Activated CD4-positive, alpha-beta T cell treated with anti-CD3 and anti-CD28 coated beads, Interleukin-2, amount 10 ng/mL, durations not matched to agents 7 days and 5 days (primary cell): ENCODE measurements at regions not wholly inside any gene's neighbourhood (a gene's known extent, or its start where the extent isn't known, plus 50 kb on each side); places are given as distances from the start of the nearest gene placed in this dataset.
A peak's percentile ranks its signal among the peaks of the same experiment; 100 is the strongest.

Source experiments
- CTCF ChIA-PET: fragments of 350-600 bp; sonication (Branson Sonifier 250); formaldehyde crosslinking; loops from one replicate; lab custom pipeline; 2021; ENCODE audit warnings: antibody characterized with exemption; lab: Charles Lee
- POLR2A ChIA-PET: fragments of 350-600 bp; sonication (Branson Sonifier 250); formaldehyde crosslinking; loops from one replicate; lab custom pipeline; 2021; ENCODE audit warnings: antibody characterized with exemption; lab: Charles Lee
- DNase-seq: peaks from one replicate; pipeline ENCODE4 v3.0.0-alpha.2; 2020
- H3K27ac Mint-ChIP-seq: one replicate; pipeline ENCODE4 v1.8.0; 2021; ENCODE audit warnings: mild to moderate bottlenecking, moderate library complexity, mixed read lengths
- H3K27me3 Mint-ChIP-seq: one replicate; pipeline ENCODE4 v1.8.0; 2021; ENCODE audit warnings: mixed read lengths
- H3K36me3 Mint-ChIP-seq: one replicate; pipeline ENCODE4 v1.8.0; 2021; ENCODE audit warnings: low read depth, mixed read lengths
- H3K4me1 Mint-ChIP-seq: one replicate; pipeline ENCODE4 v1.8.0; 2021; ENCODE audit warnings: mixed read lengths
- H3K4me3 Mint-ChIP-seq: one replicate; pipeline ENCODE4 v1.8.0; 2021; ENCODE audit warnings: mild to moderate bottlenecking, moderate library complexity, mixed read lengths
- H3K9me3 Mint-ChIP-seq: one replicate; pipeline ENCODE4 v1.8.0; 2021; ENCODE audit warnings: mixed read lengths

DNA sequence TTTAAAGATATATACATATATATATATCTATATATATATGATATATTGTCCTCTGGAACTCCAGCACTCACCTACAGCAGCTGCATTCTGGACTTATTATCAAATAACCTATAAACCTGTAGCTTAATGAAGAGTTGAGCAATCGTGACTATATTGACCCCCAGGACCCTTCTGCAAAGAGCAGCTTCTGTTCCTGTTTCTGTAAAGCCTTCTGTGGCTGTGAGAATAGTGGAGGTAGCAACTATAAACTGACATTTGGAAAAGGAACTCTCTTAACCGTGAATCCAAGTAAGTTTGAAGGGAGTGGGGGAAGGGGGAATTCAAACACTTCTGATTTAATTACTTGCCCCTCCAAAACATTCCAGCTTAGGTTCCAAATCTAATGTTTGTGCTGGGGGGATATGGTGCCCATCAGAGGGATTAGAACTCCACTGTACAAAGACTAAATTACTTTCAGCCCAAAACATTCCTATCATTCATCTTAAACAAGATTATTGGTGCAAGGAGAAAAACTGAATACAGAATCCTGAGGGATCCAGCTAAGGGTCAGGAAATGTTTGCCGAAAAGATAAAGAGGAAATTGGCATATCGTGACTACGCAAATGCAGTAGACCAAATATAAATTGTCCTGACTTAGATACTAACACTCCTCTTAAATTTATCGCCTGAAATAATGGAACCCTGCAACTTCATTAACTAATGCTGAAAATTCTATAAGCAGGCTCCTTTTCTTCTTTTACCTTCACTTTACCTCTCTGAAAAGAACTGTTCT, 106.1 kb downstream of the DAD1 start:
- peaks cover 1% of the 10 kb centered on the region for H3K4me1 Mint-ChIP-seq
- no peaks in the 10 kb centered on the region for H3K27me3 Mint-ChIP-seq
- peak overlapping the region; percentile 93 for H3K27ac Mint-ChIP-seq
- peaks cover 40% of the 10 kb centered on the region for H3K36me3 Mint-ChIP-seq
- DNase-seq: no peak
- no peaks in the 10 kb centered on the region for H3K9me3 Mint-ChIP-seq
- peak overlapping the region; percentile 85 for H3K4me3 Mint-ChIP-seq
- CTCF ChIA-PET: no interaction called here
- POLR2A ChIA-PET: interaction anchor here (0.6 kb wide), 1 partner anchor 443 kb away, joined by 3 read pairs; no protein-coding TSS in a partner anchor

DNA sequence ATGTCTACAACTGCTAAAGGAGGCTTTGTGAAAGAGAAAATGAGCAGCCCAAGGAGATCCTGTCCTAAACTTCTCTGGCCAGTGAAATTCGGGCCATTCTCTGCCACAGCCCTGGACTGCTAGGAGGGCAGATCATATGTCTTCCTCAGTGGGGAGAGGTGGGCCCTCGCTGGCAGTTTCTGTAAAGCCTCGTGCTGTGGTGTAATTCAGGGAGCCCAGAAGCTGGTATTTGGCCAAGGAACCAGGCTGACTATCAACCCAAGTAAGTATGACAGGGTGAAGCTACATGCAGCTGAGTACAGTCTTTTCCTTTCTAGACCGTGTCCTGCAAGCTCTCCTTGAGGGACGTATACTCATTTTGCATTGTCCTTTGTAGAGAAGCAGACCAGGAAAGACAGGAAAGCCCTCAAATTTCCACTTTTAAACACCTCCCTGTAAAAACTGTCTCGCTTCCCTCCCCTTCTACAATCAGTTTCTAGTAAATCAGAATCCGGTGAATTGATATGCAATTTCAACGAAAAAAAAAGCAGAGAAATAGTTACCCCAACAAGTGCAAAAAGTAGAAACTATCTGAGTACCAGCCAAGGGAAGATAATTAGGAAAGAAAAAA, 106.8 kb downstream of the DAD1 start:
- CTCF ChIA-PET: no interaction called here
- Mint-ChIP-seq H3K4me1 (no peaks in the 10 kb centered on the region), H3K27ac (peak overlapping the region; percentile 91), H3K4me3 (peak overlapping the region; percentile 72), H3K9me3 (no peaks in the 10 kb centered on the region), H3K36me3 (peaks cover 32% of the 10 kb centered on the region), H3K27me3 (no peaks in the 10 kb centered on the region)
- no peak for DNase-seq
- POLR2A ChIA-PET: no interaction called here

DNA sequence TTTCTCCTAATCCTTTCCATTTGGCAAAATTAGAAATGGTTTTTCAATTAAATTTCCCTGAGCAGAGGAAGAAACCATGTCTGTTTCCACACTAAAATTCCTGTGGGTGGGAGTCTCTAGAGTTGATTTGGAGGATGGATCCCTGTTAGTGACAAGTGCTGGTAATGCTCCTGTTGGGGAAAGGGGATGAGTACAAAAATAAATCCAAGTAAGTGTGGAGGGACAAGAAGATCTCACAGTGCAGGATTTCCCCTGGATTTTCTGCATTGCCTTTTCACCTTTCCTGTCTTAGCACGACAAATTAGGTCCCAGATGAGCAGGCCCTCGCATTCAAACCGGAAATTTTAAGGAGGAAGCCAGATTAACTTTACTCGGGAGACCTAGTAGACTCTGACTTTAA, 107.5 kb downstream of the DAD1 start:
- ChIA-PET CTCF (no interaction called here), POLR2A (no interaction called here)
- DNase-seq: no peak
- Mint-ChIP-seq H3K4me3 (peak overlapping the region; percentile 72), H3K36me3 (peaks cover 26% of the 10 kb centered on the region), H3K27ac (peak overlapping the region; percentile 91), H3K27me3 (no peaks in the 10 kb centered on the region), H3K9me3 (no peaks in the 10 kb centered on the region), H3K4me1 (no peaks in the 10 kb centered on the region)

DNA sequence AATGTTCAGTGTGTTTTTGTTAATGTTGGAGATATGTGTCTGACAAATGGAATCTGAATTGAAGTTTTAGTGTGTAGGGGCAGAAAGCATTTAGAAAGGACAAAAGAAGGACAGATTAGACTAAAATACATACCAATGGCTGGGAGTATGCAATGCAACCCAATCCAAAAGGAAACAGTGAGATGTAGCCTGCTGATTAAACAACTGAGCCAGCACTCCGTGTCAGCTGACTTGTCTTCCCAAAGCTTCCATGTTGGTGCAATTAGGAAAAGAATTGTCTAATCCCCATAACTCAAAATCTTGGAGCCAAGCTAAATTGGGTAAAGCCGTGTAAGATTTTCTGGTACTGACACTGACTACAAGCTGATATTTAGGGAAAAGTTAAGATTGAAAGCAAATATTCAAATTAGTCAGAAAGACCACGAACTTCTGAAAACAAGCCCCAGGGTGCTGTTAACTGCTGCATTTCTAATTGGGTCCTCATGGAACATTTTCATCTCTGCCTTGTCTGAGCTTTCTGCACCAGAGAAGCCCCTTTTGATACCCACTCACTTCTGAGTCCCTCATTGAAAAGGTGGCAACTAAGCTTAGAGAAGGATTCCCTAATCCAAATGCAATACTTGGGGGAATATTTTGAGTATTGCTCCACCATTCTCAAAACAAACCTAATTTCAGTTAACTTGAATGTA, 109.1 kb downstream of the DAD1 start:
- CTCF ChIA-PET: no interaction called here
- POLR2A ChIA-PET: no interaction called here
- Mint-ChIP-seq H3K36me3 (peaks cover 19% of the 10 kb centered on the region), H3K4me1 (no peaks in the 10 kb centered on the region), H3K4me3 (peak overlapping the region; percentile 72), H3K27ac (peak overlapping the region; percentile 76), H3K27me3 (no peaks in the 10 kb centered on the region), H3K9me3 (no peaks in the 10 kb centered on the region)
- no peak for DNase-seq

DNA sequence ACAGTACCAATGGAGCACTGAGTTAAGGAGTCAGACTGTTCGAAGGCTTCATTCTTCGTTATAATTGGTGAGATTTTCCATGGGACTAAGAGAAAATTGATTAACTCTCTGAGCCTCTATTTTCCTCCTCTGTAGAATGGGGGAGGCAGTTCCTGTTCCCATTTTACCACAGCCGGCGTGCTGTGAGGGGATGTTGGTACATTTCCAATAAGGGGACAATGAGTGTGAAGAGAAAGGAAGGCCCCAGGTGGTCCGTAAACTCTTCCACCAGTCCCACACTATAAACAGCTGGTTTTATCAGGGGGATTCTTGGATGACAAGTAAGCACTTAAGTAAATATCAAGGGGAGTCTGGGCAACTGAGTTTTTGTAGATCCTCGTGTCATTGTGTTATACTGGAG, 109.9 kb downstream of the DAD1 start:
- peak overlapping the region; percentile 76 for H3K27ac Mint-ChIP-seq
- ChIA-PET CTCF (no interaction called here), POLR2A (no interaction called here)
- H3K36me3 Mint-ChIP-seq: peaks cover 16% of the 10 kb centered on the region
- no peaks in the 10 kb centered on the region for H3K4me1 Mint-ChIP-seq
- H3K9me3 Mint-ChIP-seq: no peaks in the 10 kb centered on the region
- H3K4me3 Mint-ChIP-seq: peak overlapping the region; percentile 72
- no peaks in the 10 kb centered on the region for H3K27me3 Mint-ChIP-seq
- no peak for DNase-seq

DNA sequence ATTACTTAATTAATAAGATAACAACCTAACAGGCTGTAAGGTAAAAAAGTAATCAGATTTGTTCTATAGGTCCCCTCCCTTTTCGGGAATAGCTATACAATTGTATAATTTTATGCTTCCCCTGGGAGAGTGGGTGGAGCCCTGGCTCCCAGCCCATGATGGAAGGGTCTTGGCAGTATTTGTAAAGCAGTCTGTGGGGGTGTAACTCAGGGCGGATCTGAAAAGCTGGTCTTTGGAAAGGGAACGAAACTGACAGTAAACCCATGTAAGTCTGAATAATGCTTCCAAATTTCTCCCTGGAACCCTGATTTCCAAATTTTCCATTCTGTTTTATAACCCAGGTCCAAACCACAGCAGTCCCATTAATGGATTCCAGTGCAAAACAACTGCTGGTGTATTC, 110.4 kb downstream of the DAD1 start:
- ChIA-PET POLR2A (no interaction called here), CTCF (no interaction called here)
- Mint-ChIP-seq H3K9me3 (no peaks in the 10 kb centered on the region), H3K4me3 (peak overlapping the region; percentile 72), H3K27ac (no peak overlapping the region), H3K36me3 (peaks cover 12% of the 10 kb centered on the region), H3K27me3 (no peaks in the 10 kb centered on the region), H3K4me1 (no peaks in the 10 kb centered on the region)
- DNase-seq: no peak

DNA sequence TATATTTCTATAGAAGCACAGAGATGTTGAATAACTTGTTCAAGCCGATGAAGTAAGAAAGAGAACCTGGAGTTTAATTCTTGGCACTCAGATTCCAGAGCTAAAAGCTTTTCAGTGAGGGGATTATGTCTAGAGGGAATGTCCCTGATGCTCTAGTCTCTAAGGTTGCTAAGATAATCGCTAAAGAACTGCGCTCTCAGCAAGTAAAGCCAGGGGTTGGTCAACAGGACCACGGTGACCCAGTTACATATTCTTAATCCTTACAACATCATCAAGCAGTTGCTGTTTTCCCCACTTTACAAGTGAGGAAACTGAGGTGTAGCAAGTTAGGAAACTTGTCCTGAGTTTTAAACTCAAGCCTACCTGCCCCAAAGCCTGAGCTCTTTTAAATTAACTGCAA, 110.8 kb downstream of the DAD1 start:
- CTCF ChIA-PET: no interaction called here
- POLR2A ChIA-PET: no interaction called here
- no peak overlapping the region for H3K4me3 Mint-ChIP-seq
- H3K4me1 Mint-ChIP-seq: no peaks in the 10 kb centered on the region
- peaks cover 11% of the 10 kb centered on the region for H3K36me3 Mint-ChIP-seq
- no peak for DNase-seq
- H3K9me3 Mint-ChIP-seq: no peaks in the 10 kb centered on the region
- H3K27ac Mint-ChIP-seq: no peak overlapping the region
- H3K27me3 Mint-ChIP-seq: no peaks in the 10 kb centered on the region

DNA sequence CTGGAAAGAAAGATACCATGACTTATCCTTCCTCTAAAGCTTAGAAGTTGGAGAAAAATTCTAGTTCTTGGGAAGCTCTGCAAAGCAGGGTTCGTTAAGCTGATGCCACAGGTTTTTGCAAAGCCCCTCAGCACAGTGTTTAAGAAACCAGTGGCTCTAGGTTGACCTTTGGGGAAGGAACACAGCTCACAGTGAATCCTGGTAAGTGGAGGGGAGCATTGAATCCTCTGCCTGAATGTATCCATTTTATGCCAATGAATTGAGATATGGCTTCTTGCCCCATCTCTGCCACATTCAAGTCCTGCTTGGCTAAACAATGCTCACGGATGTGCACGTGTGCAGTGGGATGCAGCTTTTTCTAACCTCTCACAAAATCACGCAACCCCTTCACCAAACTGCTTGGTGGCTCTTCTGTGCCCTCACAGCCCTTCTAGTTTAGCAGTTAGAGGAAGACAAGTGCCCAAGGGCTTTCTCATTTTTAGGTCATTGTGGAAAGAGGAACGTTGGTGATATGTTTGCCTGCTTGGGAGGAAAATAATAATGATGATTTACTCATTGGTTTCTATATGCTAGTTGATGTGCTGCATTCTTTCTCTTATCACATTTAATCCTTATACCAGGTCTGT, 111.3 kb downstream of the DAD1 start:
- Mint-ChIP-seq H3K36me3 (peaks cover 8% of the 10 kb centered on the region), H3K4me3 (peak overlapping the region; percentile 54), H3K27me3 (no peaks in the 10 kb centered on the region), H3K4me1 (no peaks in the 10 kb centered on the region), H3K27ac (no peak overlapping the region), H3K9me3 (no peaks in the 10 kb centered on the region)
- no peak for DNase-seq
- ChIA-PET POLR2A (no interaction called here), CTCF (interaction anchor here (0.5 kb wide), 1 partner anchor 79 kb away, joined by 3 read pairs; no protein-coding TSS in a partner anchor)

DNA sequence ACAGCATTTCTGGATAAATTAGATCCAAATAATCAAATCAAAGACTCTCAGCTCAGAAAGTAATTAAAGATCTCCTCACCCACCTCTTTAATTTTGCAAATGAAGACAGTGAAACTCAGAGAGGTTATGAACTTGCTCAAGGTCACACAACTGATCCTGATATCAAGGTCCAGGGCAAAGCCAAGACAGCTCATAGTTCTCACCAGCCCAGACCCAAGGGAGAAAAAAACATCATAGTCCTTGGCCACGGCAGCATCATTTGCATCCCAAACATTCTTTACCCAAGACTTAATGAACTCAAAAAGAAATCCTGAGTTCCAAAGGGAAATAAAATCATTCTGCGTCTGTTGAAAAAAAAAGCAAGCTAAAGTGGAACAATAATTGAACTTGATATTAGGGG, 112.1 kb downstream of the DAD1 start:
- no peaks in the 10 kb centered on the region for H3K4me1 Mint-ChIP-seq
- POLR2A ChIA-PET: no interaction called here
- CTCF ChIA-PET: no interaction called here
- H3K27ac Mint-ChIP-seq: peak overlapping the region; percentile 31
- H3K36me3 Mint-ChIP-seq: peaks cover 5% of the 10 kb centered on the region
- no peaks in the 10 kb centered on the region for H3K9me3 Mint-ChIP-seq
- no peak for DNase-seq
- H3K27me3 Mint-ChIP-seq: no peaks in the 10 kb centered on the region
- H3K4me3 Mint-ChIP-seq: peak overlapping the region; percentile 22

DNA sequence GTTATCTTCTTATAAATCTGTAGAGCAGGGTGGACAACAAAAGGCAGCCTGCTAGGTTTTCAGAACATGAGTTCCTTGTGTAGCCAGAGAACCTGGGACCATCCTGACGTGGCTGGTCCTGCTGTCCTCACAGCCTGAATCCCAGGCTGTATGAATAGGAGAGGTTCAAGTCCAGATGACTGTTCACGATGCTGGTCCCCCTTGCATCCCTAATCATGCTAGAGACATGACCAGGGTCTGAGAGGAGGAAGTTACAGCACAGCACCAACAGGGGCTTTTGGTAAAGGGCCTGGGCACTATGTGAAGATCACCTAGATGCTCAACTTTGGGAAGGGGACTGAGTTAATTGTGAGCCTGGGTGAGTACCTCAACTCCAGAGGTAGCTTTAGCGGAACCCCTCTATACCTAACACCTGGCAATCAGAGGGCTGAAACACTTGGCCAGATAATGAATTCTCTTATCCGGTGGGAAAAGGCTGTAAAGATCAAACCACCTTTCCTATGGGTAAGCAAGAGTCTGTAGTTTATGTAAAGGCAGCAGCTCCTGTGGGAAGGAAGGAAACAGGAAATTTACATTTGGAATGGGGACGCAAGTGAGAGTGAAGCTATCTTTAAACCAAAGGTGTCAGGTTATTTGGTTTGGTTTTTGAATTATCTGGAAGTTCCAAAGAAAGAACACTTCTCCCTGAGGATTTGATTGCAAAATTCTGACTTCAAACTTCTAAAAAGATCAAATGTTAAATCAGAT, 112.8 kb downstream of the DAD1 start:
- CTCF ChIA-PET: no interaction called here
- POLR2A ChIA-PET: no interaction called here
- peak overlapping the region; percentile 44 for H3K4me3 Mint-ChIP-seq
- H3K27ac Mint-ChIP-seq: no peak overlapping the region
- no peaks in the 10 kb centered on the region for H3K9me3 Mint-ChIP-seq
- no peaks in the 10 kb centered on the region for H3K27me3 Mint-ChIP-seq
- no peak for DNase-seq
- H3K4me1 Mint-ChIP-seq: no peaks in the 10 kb centered on the region
- peaks cover 2% of the 10 kb centered on the region for H3K36me3 Mint-ChIP-seq

DNA sequence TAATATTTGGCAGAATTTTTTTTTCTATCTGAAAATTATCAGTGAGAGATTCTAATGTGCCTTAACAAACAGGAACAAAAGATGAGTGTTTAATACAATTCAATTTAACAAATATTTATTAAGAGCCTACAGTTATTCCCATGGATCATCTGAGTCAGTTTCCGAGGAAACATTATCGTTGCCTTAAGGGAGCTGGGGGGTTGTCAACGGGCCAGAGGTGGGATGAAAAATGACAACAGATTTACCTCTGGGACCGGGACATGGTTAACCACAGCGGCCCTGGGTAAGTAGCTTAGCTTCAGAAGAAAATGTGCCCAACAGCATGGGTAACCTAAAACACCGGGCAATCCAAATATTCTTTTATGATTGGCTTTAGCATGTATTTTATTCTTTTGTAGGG, 113.6 kb downstream of the DAD1 start:
- no peaks in the 10 kb centered on the region for H3K27me3 Mint-ChIP-seq
- H3K9me3 Mint-ChIP-seq: no peaks in the 10 kb centered on the region
- DNase-seq: no peak
- POLR2A ChIA-PET: no interaction called here
- CTCF ChIA-PET: no interaction called here
- H3K4me1 Mint-ChIP-seq: no peaks in the 10 kb centered on the region
- no peak overlapping the region for H3K4me3 Mint-ChIP-seq
- no peaks in the 10 kb centered on the region for H3K36me3 Mint-ChIP-seq
- no peak overlapping the region for H3K27ac Mint-ChIP-seq

DNA sequence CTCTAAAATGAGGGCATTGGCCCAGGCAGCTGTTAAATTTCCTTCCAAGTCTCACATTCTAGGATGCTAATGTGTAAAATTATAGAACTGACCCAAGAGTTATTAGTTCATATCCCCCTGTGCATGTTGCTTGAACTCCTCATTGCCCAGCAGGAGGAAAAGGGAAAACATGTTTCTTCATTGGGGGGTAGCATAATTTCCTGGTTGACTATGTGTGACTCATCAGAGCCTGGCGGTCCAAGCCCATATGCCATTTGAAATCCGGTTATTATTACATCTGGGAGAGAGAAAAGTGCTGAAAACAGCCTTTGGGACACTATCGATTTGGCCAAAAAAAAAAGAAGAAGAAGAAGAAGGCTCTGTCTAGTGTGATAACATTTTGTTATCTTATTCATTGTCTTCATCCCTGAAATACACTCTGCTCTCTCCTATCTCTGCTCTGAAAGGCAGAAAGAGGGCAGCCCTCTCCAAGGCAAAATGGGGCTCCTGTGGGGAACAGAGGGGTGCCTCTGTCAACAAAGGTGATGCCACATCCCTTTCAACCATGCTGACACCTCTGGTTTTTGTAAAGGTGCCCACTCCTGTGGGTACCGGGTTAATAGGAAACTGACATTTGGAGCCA, 114.2 kb downstream of the DAD1 start:
- H3K4me3 Mint-ChIP-seq: peak overlapping the region; percentile 22
- H3K36me3 Mint-ChIP-seq: no peaks in the 10 kb centered on the region
- CTCF ChIA-PET: no interaction called here
- no peak overlapping the region for H3K27ac Mint-ChIP-seq
- POLR2A ChIA-PET: no interaction called here
- no peaks in the 10 kb centered on the region for H3K27me3 Mint-ChIP-seq
- H3K4me1 Mint-ChIP-seq: no peaks in the 10 kb centered on the region
- no peaks in the 10 kb centered on the region for H3K9me3 Mint-ChIP-seq
- DNase-seq: no peak
